IMR-90 (cell line): ENCODE measurements at regions not wholly inside any gene's neighbourhood (a gene's known extent, or its start where the extent isn't known, plus 50 kb on each side); places are given as distances from the start of the nearest gene placed in this dataset.

Experiments
- ATAC-seq: fragments of 200-7000 bp; cut with Tn5 transposase; 2 replicates; pipeline ENCODE4 v1.9.1; 2020; ENCODE audit warnings: low read depth, mild to moderate bottlenecking, moderate library complexity
- BruUV-seq: library from RNA; stranded (reverse); fragments of 400-500 nt; replicated peaks from 2 replicates; lab custom pipeline; 2021; lab: Mats Ljungman, UMichigan
- CTCF ChIA-PET: fragments of 300-600 bp; formaldehyde crosslinking; extraction: SDS; loops from one replicate; lab custom pipeline; 2021; ENCODE audit warnings: antibody characterized with exemption; lab: Yijun Ruan, JAX
- POLR2A ChIA-PET: fragments of 300-600 bp; sonication (Branson Sonifier 250); formaldehyde crosslinking; loops from one replicate; lab custom pipeline; 2022; ENCODE audit warnings: antibody characterized with exemption; ENCODE audit not compliant: unreplicated experiment; lab: Charles Lee
- DNase-seq: peaks from one replicate; pipeline ENCODE4 v3.0.0; 2013
- H2AFZ ChIP-seq: replicated peaks from 2 replicates; pipeline ENCODE3; 2013; ENCODE audit warnings: low read length, mild to moderate bottlenecking; ENCODE audit not compliant: poor library complexity
- H2AK5ac ChIP-seq: 2 replicates; pipeline ENCODE4 v1.6.1; 2013; ENCODE audit warnings: low read depth, low read length, inconsistent platforms
- H2AK9ac ChIP-seq: replicated peaks from 2 replicates; pipeline ENCODE3; 2013; ENCODE audit warnings: mild to moderate bottlenecking, low read depth, low read length, moderate library complexity; ENCODE audit not compliant: poor library complexity
- H2BK120ac ChIP-seq: 2 replicates; pipeline ENCODE4 v1.6.1; 2013; ENCODE audit warnings: low read depth, low read length, inconsistent platforms
- H2BK15ac ChIP-seq: 3 replicates; pipeline ENCODE4 v1.6.1; 2013; ENCODE audit warnings: low read depth, low read length, inconsistent platforms
- H2BK20ac ChIP-seq: 2 replicates; pipeline ENCODE4 v1.6.1; 2013; ENCODE audit warnings: low read depth, mild to moderate bottlenecking, inconsistent platforms, low read length, moderate library complexity
- H2BK5ac ChIP-seq: 2 replicates; pipeline ENCODE4 v1.6.1; 2013; ENCODE audit warnings: mild to moderate bottlenecking, low read depth, low read length, inconsistent platforms; ENCODE audit not compliant: poor library complexity, severe bottlenecking
- H3K14ac ChIP-seq: replicated peaks from 2 replicates; pipeline ENCODE4 v1.6.1; 2013; ENCODE audit warnings: low read depth, low read length, inconsistent platforms
- H3K18ac ChIP-seq: 2 replicates; pipeline ENCODE4 v1.6.1; 2013; ENCODE audit warnings: low read depth, low read length, control low read depth
- H3K23ac ChIP-seq: 2 replicates; pipeline ENCODE4 v1.6.1; 2013; ENCODE audit warnings: low read depth, low read length, inconsistent platforms
- H3K27ac ChIP-seq: 2 replicates; pipeline ENCODE4 v1.5.1; 2013; ENCODE audit warnings: mild to moderate bottlenecking, control low read depth, low read length; ENCODE audit not compliant: insufficient read depth
- H3K27me3 ChIP-seq: 2 replicates; pipeline ENCODE4 v1.6.1; 2013; ENCODE audit warnings: low read length; ENCODE audit not compliant: control insufficient read depth, insufficient read depth
- H3K36me3 ChIP-seq: 2 replicates; pipeline ENCODE4 v1.6.1; 2013; ENCODE audit warnings: low read length, mixed read lengths; ENCODE audit not compliant: control insufficient read depth, insufficient read depth
- H3K4ac ChIP-seq: 2 replicates; pipeline ENCODE4 v1.6.1; 2013; ENCODE audit warnings: low read depth, low read length, inconsistent platforms
- H3K4me1 ChIP-seq: 2 replicates; pipeline ENCODE4 v1.6.1; 2013; ENCODE audit warnings: low read length, mixed read lengths; ENCODE audit not compliant: control insufficient read depth, insufficient read depth
- H3K4me2 ChIP-seq: 2 replicates; pipeline ENCODE4 v1.6.1; 2013; ENCODE audit warnings: low read depth, mild to moderate bottlenecking, control low read depth, low read length, moderate library complexity
- H3K4me3 ChIP-seq: 2 replicates; pipeline ENCODE4 v1.5.1; 2013; ENCODE audit warnings: low read depth, mild to moderate bottlenecking, control low read depth, low read length, moderate library complexity; ENCODE audit not compliant: insufficient read depth
- H3K56ac ChIP-seq: 2 replicates; pipeline ENCODE4 v1.6.1; 2013; ENCODE audit warnings: low read length, inconsistent platforms; ENCODE audit not compliant: insufficient read depth; ENCODE audit errors: extremely low read depth
- H3K79me1 ChIP-seq, 2 experiments: 2 replicates each; pipeline ENCODE4 v1.6.1; 2013; ENCODE audit warnings: low read length in 2 of 2, inconsistent platforms in 1 of 2, low read depth in 1 of 2
- H3K9ac ChIP-seq: 2 replicates; pipeline ENCODE4 v1.6.1; 2013; ENCODE audit warnings: low read depth, low read length, control low read depth
- H3K9me1 ChIP-seq: 2 replicates; pipeline ENCODE4 v1.6.1; 2013; ENCODE audit warnings: low read length, inconsistent platforms; ENCODE audit not compliant: insufficient read depth
- H3K9me3 ChIP-seq: 2 replicates; pipeline ENCODE4 v1.6.1; 2013; ENCODE audit warnings: low read length; ENCODE audit not compliant: control insufficient read depth, insufficient read depth
- H4K20me1 ChIP-seq: 2 replicates; pipeline ENCODE4 v1.6.1; 2013; ENCODE audit warnings: low read length, inconsistent platforms; ENCODE audit not compliant: insufficient read depth
- H4K5ac ChIP-seq: 2 replicates; pipeline ENCODE4 v1.6.1; 2013; ENCODE audit warnings: mild to moderate bottlenecking, low read depth, low read length, control low read depth
- H4K8ac ChIP-seq, 2 experiments: 2 replicates each; pipeline ENCODE4 v1.6.1; 2013; ENCODE audit warnings: low read depth in 2 of 2, low read length in 2 of 2, control low read depth in 1 of 2, inconsistent platforms in 1 of 2
- H4K91ac ChIP-seq: 2 replicates; pipeline ENCODE4 v1.6.1; 2013; ENCODE audit warnings: low read depth, low read length, inconsistent platforms; ENCODE audit not compliant: insufficient read depth
- CEBPB ChIP-seq: IDR thresholded peaks from 2 replicates; pipeline ENCODE4 v1.6.1; 2012; ENCODE audit warnings: low read depth, low read length, improper control_type of control experiment
- CTCF ChIP-seq: conservative IDR thresholded peaks from 2 replicates; pipeline ENCODE4 v1.5.1; 2012; ENCODE audit warnings: mild to moderate bottlenecking, low read depth, low read length, improper control_type of control experiment
- FOS ChIP-seq: fragments of 150-350 bp; IDR thresholded peaks from 2 replicates; pipeline ENCODE4 v1.6.1; 2016; ENCODE audit warnings: low read depth, low read length
- MAFK ChIP-seq: IDR thresholded peaks from 2 replicates; pipeline ENCODE4 v1.6.1; 2012; ENCODE audit warnings: low read depth, low read length, improper control_type of control experiment
- dilution Hi-C: fragments of 300-500 bp; cut with HindIII; formaldehyde crosslinking; loops from one replicate; pipeline ENCODE4 v1.14.3; 2018; ENCODE audit warnings: low sequenced_read_pairs; ENCODE audit not compliant: unreplicated experiment
- in situ Hi-C: fragments of 300-500 bp; cut with MboI; formaldehyde crosslinking; loops from 3 replicates; pipeline ENCODE4 v1.14.3; 2019; ENCODE audit warnings: low sequenced_read_pairs, inconsistent platforms, mixed read lengths
- intact Hi-C: fragments of 100-400 bp; cut with micrococcal nuclease; formaldehyde crosslinking; loops from 2 replicates; pipeline ENCODE4 v1.10.0; 2022

GRCh38 chr20:51985013-51985415 lies 182.7 kb upstream of the SALL4 start:
- Histone ChIP-seq H2BK20ac (peak overlapping the region; percentile 35; the same call in 1 of the 2 replicates), H2AK9ac (no peak overlapping the region), H2BK120ac (peak overlapping the region; percentile 97; the same call in 1 of the 2 replicates), H3K27ac (peak overlapping the region; percentile 81; the same call in 1 of the 2 replicates), H3K4ac (peak overlapping the region; percentile 96; the same call in 1 of the 2 replicates), H3K36me3 (no peaks in the 10 kb centered on the region), H2BK15ac (no peak overlapping the region), H3K14ac (no peak overlapping the region), H2AFZ (no peak overlapping the region), H4K20me1 (no peaks in the 10 kb centered on the region), H3K79me1 (no peaks in the 10 kb centered on the region), H3K23ac (no peak overlapping the region), H4K91ac (peak overlapping the region; percentile 61; the same call in 1 of the 2 replicates), H4K5ac (no peak overlapping the region), H3K56ac (no peak overlapping the region), H4K8ac (peak overlapping the region in 1 of 2 experiments; percentile 76; a peak in 2 of 4 replicates), H3K27me3 (no peaks in the 10 kb centered on the region), H3K4me3 (no peak overlapping the region), H3K9ac (no peak overlapping the region), H3K18ac (no peak overlapping the region), H3K9me3 (no peaks in the 10 kb centered on the region), H2BK5ac (peak overlapping the region; percentile 76), H3K9me1 (0 out of 2 replicates have a peak, but pooled peaks cover under 1% of the 10 kb centered on the region), H3K4me1 (peaks cover 9% of the 10 kb centered on the region), H2AK5ac (no peak overlapping the region), H3K4me2 (no peak overlapping the region; the same call in 1 of the 2 replicates)
- dilution Hi-C loops: no loop called here
- no TSS peak for BruUV-seq
- intact Hi-C loops: no loop called here
- DNase-seq (peak; percentile 96), ATAC-seq (peak; percentile 96)
- TF ChIP-seq FOS (peak; percentile 60), CTCF (no peak), MAFK (peak; percentile 87), CEBPB (peak; percentile 100)
- ChIA-PET CTCF (interaction anchor here (0.7 to 0.8 kb wide), 2 partner anchors 188 to 242 kb away, joined by 3 to 4 read pairs; no protein-coding TSS in a partner anchor), POLR2A (interaction anchor here (0.6 kb wide), 1 partner anchor 198 kb away, joined by 3 read pairs; no protein-coding TSS in a partner anchor)
- in situ Hi-C loops: no loop called here
